CD4-positive, alpha-beta T cell (primary cell): ENCODE measurements at regions not wholly inside any gene's neighbourhood (a gene's known extent, or its start where the extent isn't known, plus 50 kb on each side); places are given as distances from the start of the nearest gene placed in this dataset.

Experiments
- ATAC-seq: fragments of 200-7000 bp; cut with Tn5 transposase; one replicate; pipeline ENCODE4 v1.10.0; 2022; ENCODE audit warnings: mild to moderate bottlenecking; ENCODE audit not compliant: poor library complexity
- CTCF ChIA-PET: fragments of 350-600 bp; sonication (Branson Sonifier 250); formaldehyde crosslinking; loops from one replicate; lab custom pipeline; 2021; ENCODE audit warnings: antibody characterized with exemption, inconsistent platforms; lab: Charles Lee
- POLR2A ChIA-PET: fragments of 350-600 bp; sonication (Branson Sonifier 250); formaldehyde crosslinking; loops from one replicate; lab custom pipeline; 2021; ENCODE audit warnings: antibody characterized with exemption, inconsistent platforms; lab: Charles Lee
- DNase-seq, 14 experiments: peaks; one replicate each; pipeline ENCODE4 v3.0.0-alpha.2; 2013 to 2020; ENCODE audit warnings: mixed read lengths in 2 of 14
- H3K27ac ChIP-seq, 2 donors: one replicate each; pipeline versions ENCODE4 v1.5.1 to v1.7.0; 2013; ENCODE audit warnings: low read length in 2 of 2, low read depth in 1 of 2, mild to moderate bottlenecking in 1 of 2
- H3K27me3 ChIP-seq, 2 experiments: 1 replicate in 1 of 2; 2 replicates in 1 of 2; pipeline versions ENCODE4 v1.6.1 to v1.7.0; 2013; ENCODE audit warnings: low read length in 2 of 2, control low read depth in 1 of 2, mild to moderate bottlenecking in 1 of 2, moderate library complexity in 1 of 2; ENCODE audit not compliant: insufficient read depth in 2 of 2, control insufficient read depth in 1 of 2
- H3K36me3 ChIP-seq: one replicate; pipeline ENCODE4 v1.6.1; 2013; ENCODE audit warnings: low read length, control low read depth; ENCODE audit not compliant: insufficient read depth
- H3K4me1 ChIP-seq: one replicate; pipeline ENCODE4 v1.6.1; 2013; ENCODE audit warnings: low read length, control low read depth; ENCODE audit not compliant: insufficient read depth
- H3K4me3 ChIP-seq: one replicate; pipeline ENCODE4 v1.5.1; 2013; ENCODE audit warnings: mild to moderate bottlenecking, low read length, moderate library complexity
- H3K9me3 ChIP-seq, 2 experiments: 1 replicate in 1 of 2; 2 replicates in 1 of 2; pipeline versions ENCODE4 v1.6.1 to v1.7.0; 2013; ENCODE audit warnings: low read length in 2 of 2, mild to moderate bottlenecking in 2 of 2, control low read depth in 1 of 2, moderate library complexity in 1 of 2; ENCODE audit not compliant: control insufficient read depth in 1 of 2, insufficient read depth in 1 of 2
- H3K27ac Mint-ChIP-seq: one replicate; pipeline ENCODE4 v1.8.0; 2020; ENCODE audit warnings: mixed read lengths
- H3K27me3 Mint-ChIP-seq: one replicate; pipeline ENCODE4 v1.8.0; 2021; ENCODE audit warnings: mixed read lengths
- H3K36me3 Mint-ChIP-seq: one replicate; pipeline ENCODE4 v1.8.0; 2021; ENCODE audit warnings: low read depth, mixed read lengths
- H3K4me1 Mint-ChIP-seq: one replicate; pipeline ENCODE4 v1.8.0; 2021; ENCODE audit warnings: low read depth, mixed read lengths
- H3K4me3 Mint-ChIP-seq: one replicate; pipeline ENCODE4 v1.8.0; 2020; ENCODE audit warnings: mild to moderate bottlenecking, mixed read lengths
- H3K9me3 Mint-ChIP-seq: one replicate; pipeline ENCODE4 v1.8.0; 2020; ENCODE audit warnings: mixed read lengths
- intact Hi-C, 2 experiments: fragments of 100-400 bp; cut with DNase I in 1 of 2; cut with micrococcal nuclease in 1 of 2; formaldehyde crosslinking; loops; one replicate each; pipeline versions ENCODE4 v1.15.1 to v1.9.0; 2023 to 2025; cut with DNase I, micrococcal nuclease
- TF ChIP-seq, protein P1 (sequence below): fragments of 200-600 bp; IDR thresholded peaks from one replicate; pipeline ENCODE4 v1.8.0; 2022; ENCODE audit warnings: antibody characterized with exemption, mild to moderate bottlenecking

- no peak overlapping the region for H3K27ac Mint-ChIP-seq
- H3K4me1 Mint-ChIP-seq: no peaks in the 10 kb centered on the region
- POLR2A ChIA-PET: no interaction called here
Observed at GRCh38 chr6:9409126-9409525, 973.8 kb upstream of the SLC35B3 start.

GRCh38 chr6:9408402-9409117, 973.2 kb upstream of the SLC35B3 start:
- Histone ChIP-seq H3K36me3 (no peaks in the 10 kb centered on the region), H3K4me3 (no peak overlapping the region), H3K27me3 (no peaks in the 10 kb centered on the region), H3K9me3 (no peaks in the 10 kb centered on the region), H3K27ac (no peak overlapping the region), H3K4me1 (no peaks in the 10 kb centered on the region)
- peaks cover 5% of the 10 kb centered on the region for H3K27me3 Mint-ChIP-seq
- CTCF ChIA-PET: no interaction called here
- no peaks in the 10 kb centered on the region for H3K4me1 Mint-ChIP-seq
- POLR2A ChIA-PET: no interaction called here
- no peak overlapping the region for H3K4me3 Mint-ChIP-seq
- intact Hi-C loops: loop anchor here in 1 of 2 experiments (1.0 kb wide), 1 partner anchor 421 kb away; no protein-coding TSS in a partner anchor
- TF ChIP-seq, protein P1, sequence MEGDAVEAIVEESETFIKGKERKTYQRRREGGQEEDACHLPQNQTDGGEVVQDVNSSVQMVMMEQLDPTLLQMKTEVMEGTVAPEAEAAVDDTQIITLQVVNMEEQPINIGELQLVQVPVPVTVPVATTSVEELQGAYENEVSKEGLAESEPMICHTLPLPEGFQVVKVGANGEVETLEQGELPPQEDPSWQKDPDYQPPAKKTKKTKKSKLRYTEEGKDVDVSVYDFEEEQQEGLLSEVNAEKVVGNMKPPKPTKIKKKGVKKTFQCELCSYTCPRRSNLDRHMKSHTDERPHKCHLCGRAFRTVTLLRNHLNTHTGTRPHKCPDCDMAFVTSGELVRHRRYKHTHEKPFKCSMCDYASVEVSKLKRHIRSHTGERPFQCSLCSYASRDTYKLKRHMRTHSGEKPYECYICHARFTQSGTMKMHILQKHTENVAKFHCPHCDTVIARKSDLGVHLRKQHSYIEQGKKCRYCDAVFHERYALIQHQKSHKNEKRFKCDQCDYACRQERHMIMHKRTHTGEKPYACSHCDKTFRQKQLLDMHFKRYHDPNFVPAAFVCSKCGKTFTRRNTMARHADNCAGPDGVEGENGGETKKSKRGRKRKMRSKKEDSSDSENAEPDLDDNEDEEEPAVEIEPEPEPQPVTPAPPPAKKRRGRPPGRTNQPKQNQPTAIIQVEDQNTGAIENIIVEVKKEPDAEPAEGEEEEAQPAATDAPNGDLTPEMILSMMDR: no peak
- H3K9me3 Mint-ChIP-seq: no peaks in the 10 kb centered on the region
- no peak for ATAC-seq
- no peaks in the 10 kb centered on the region for H3K36me3 Mint-ChIP-seq
- H3K27ac Mint-ChIP-seq: no peak overlapping the region
- DNase-seq: no peak

More at GRCh38 chr6:9409126-9409525, 973.8 kb upstream of the SLC35B3 start:
- Histone ChIP-seq H3K36me3 (no peaks in the 10 kb centered on the region), H3K27ac (no peak overlapping the region), H3K4me1 (no peaks in the 10 kb centered on the region), H3K27me3 (no peaks in the 10 kb centered on the region), H3K9me3 (no peaks in the 10 kb centered on the region), H3K4me3 (no peak overlapping the region)
- DNase-seq (no peak), ATAC-seq (no peak)
- peaks cover 5% of the 10 kb centered on the region for H3K27me3 Mint-ChIP-seq
- intact Hi-C loops: loop anchor here in 1 of 2 experiments (1.0 kb wide), 1 partner anchor 422 kb away; no protein-coding TSS in a partner anchor
- CTCF ChIA-PET: no interaction called here
- no peaks in the 10 kb centered on the region for H3K9me3 Mint-ChIP-seq
- no peak overlapping the region for H3K4me3 Mint-ChIP-seq
- TF ChIP-seq, protein P1: no peak
- H3K36me3 Mint-ChIP-seq: no peaks in the 10 kb centered on the region

- TF ChIP-seq, protein P1: no peak
- Mint-ChIP-seq H3K9me3 (no peaks in the 10 kb centered on the region), H3K27ac (no peak overlapping the region), H3K4me1 (no peaks in the 10 kb centered on the region), H3K4me3 (no peak overlapping the region), H3K27me3 (peaks cover 13% of the 10 kb centered on the region), H3K36me3 (no peaks in the 10 kb centered on the region)
- Histone ChIP-seq H3K9me3 (peaks cover 0 to 5% of the 10 kb centered on the region in 2 experiments), H3K27me3 (no peaks in the 10 kb centered on the region), H3K4me1 (no peaks in the 10 kb centered on the region), H3K36me3 (no peaks in the 10 kb centered on the region), H3K4me3 (no peak overlapping the region), H3K27ac (no peak overlapping the region)
- ATAC-seq: no peak
- CTCF ChIA-PET: no interaction called here
- no peak for DNase-seq
- intact Hi-C loops: no loop called here
- POLR2A ChIA-PET: no interaction called here
Observed at GRCh38 chr6:9405825-9406224, 970.5 kb upstream of the SLC35B3 start.
